Activated T-cell treated with anti-CD3 and anti-CD28 coated beads for 24 hours (primary cell): ENCODE measurements at regions not wholly inside any gene's neighbourhood (a gene's known extent, or its start where the extent isn't known, plus 50 kb on each side); places are given as distances from the start of the nearest gene placed in this dataset.
"Not testable (repeated sequence)": the region's sequence is repeated elsewhere in the genome, so short reads cannot be mapped to it uniquely, and the experiment has no call there.

Source experiments
- DNase-seq: peaks from one replicate; pipeline ENCODE4 v3.0.0-alpha.2; 2020; ENCODE audit warnings: low read depth

DNA sequence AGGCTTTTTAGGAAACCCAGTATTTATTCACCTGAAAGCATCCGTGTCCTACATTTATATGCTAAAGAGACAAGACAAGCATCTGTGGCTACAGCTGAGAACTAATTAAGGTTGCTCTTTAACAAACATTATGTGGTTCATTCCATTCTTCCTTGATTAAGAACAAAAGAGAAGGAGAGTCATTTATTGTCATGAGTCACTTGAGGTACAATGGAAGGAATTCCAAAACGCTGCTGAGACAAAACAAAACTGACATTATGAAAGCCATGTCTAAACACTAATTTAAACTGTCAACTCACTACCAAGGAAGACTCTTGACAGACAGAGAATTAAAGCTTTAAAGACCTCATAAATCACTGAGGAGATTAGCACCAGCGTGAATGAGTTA lies 214.4 kb downstream of the BMP4 start:
- no peak for DNase-seq

- no peak for DNase-seq
Measured at GRCh38 chr14:53741479-53742232, 215.0 kb downstream of the BMP4 start.

DNA sequence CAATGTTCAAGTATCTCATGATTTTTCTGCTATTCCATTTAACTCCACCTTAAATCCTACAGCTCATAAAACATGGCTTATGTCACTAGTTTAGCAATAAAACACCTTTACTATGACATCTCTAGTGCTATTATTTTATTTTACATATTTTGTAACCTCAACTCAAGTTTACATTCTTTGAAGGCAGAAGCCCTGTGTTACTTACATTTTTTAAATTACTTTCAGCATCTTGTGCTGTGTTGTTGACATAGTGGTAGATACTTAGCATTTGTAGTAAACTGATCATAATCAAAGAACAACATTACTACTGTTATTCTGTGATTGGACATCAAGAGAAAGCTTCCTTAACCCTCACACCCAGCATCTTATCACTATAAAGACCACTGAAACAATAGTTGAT lies 216.1 kb downstream of the BMP4 start:
- no peak for DNase-seq

DNA sequence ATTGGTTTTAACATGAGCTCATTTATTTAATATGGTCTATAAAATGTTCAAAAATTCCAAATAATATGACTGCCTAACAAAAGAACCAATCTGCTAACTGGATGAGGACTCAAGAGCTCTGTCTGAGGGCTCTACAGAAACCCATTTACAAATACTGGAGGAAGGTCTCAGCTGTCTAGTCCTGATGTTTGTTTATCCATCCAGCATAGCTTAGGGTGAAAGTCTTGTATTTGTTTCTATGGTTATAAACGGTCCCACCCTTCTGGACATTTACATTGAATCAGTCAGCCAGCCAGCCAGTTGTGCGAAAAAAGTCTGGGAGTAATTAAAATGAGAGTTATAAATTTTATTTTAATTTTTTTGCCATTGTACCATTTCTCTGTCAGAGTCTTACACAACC lies 220.7 kb downstream of the BMP4 start:
- no peak for DNase-seq

- DNase-seq = no peak
Measured at GRCh38 chr14:53723221-53723620, 233.4 kb downstream of the BMP4 start.

DNA sequence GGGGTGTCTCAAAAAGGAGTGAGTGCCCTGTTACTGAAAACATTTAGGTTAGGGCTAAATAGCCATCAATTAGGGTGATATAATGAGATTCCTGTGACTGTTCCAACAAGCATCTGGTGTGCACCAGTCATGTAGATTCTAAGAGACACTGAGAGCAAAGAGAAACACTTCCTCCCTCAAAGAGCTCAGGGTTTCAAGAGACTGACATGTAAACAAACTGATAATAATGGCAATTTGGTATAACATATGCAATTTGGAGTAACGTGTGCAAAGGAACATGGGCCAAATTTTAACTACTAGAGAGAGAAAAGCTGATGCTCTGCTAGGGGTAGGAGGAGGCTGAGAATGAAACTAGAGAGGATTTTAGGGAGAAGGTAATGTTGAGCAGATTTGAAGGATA lies 237.1 kb downstream of the BMP4 start:
- DNase-seq = no peak

- DNase-seq = no peak
Measured at GRCh38 chr14:53716578-53716977, 240.0 kb downstream of the BMP4 start.

- DNase-seq = no peak
Measured at GRCh38 chr14:53715193-53715721, 241.4 kb downstream of the BMP4 start.

GRCh38 chr14:53714495-53715192 lies 242.0 kb downstream of the BMP4 start:
- no peak for DNase-seq

GRCh38 chr14:53712901-53713300 lies 243.7 kb downstream of the BMP4 start:
- DNase-seq = not testable (repeated sequence)

- no peak for DNase-seq
Measured at GRCh38 chr14:53711205-53711604, 245.4 kb downstream of the BMP4 start.

- no peak for DNase-seq
Measured at GRCh38 chr14:53710615-53711014, 246.0 kb downstream of the BMP4 start.

GRCh38 chr14:53709381-53709780 lies 247.2 kb downstream of the BMP4 start:
- no peak for DNase-seq

DNA sequence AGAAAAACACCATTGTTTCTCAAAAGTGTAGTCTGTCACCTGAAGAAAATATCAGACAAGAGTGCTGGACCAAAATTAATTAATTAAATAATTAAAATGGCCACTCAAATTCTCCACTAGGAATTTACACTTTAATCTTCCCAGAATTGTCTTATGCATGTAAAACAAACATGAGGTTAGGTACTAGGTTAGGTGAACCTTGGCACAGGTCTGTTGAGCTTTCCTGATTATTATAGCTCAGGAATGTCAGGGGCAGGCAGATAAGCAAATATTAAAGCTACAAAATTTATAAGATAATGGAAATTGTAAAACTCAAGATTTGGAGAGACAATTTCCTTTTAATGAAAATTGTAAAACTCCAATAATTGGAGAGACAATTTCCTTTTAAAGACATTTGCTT lies 253.2 kb downstream of the BMP4 start:
- no peak for DNase-seq

DNA sequence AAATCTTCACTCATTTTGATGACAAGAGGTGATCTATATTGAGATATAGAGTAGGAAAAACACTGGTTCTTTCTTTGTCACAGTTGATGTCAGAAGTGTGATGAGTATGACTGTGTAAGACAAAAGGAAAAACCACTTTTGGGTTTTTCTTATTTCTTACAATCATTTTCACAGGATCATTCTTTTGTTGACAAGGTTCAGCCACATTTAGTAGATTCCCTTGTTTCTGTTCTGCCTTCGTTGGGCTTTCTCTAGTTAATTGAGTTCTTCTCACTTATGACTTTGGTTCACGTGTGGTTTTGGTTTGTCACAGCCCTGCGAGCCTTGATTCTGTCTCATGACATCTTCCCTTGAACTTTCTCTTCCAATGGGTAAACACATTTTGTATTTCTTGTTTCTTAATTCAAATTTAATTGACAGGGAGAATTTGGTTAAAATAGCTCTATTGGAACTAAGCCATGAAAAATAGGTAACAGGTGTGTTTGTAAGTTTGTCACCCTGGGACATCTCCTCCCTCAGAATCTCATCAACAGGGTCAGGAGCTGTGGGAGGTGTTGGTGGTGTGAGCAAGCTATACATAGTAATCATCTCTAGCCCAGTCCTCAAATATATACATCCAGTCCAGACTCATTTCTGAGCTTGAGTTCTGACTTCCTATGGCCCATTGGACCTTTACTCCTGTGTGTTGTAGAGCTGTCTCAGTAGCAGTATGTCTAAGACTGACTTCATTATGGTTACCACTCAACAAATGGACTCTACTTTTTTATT lies 255.3 kb downstream of the BMP4 start:
- no peak for DNase-seq

- no peak for DNase-seq
Measured at GRCh38 chr14:53696217-53696965, 260.2 kb downstream of the BMP4 start.

- DNase-seq = no peak
Measured at GRCh38 chr14:53695692-53696214, 260.9 kb downstream of the BMP4 start.

DNA sequence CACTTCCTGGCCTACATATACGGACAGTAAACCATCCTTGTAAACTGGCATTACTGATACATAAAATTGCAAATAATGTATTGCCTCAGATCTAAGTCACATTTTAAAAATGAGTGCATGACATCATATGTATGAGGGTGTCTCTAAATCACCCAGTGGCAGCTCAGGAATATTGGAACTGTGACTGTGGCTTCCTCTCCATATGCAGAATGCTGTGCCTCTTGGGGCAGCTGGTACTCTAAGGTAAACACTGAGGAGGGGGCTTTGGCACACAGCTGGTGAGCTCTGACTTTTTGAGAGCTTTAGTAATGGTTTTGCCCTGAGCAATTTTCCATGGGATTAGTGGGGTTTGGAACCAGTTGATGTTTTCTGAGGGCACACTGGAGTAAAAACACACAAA lies 263.7 kb downstream of the BMP4 start:
- DNase-seq = no peak

- no peak for DNase-seq
Measured at GRCh38 chr14:53692451-53692850, 264.2 kb downstream of the BMP4 start.

DNA sequence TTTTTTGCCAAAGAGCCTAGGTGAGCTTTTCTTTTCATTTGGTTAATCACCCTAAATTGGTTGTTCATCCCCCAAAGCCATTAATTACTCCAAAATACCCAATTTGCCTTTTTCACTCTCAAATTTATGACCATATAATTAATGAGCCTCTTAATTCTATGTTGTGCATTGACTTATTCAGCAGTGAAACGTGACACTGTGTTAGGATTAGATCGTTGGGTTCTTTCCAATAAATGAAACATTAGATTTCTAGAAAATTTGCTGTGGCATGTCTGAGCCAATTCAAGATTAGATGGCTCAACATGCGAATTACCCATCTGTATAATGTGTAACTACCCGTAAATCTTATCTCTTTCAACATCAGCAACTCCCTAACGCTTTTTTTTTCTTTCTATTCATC lies 273.4 kb downstream of the BMP4 start:
- no peak for DNase-seq

GRCh38 chr14:53672526-53672925 lies 284.1 kb downstream of the BMP4 start:
- DNase-seq = no peak

DNA sequence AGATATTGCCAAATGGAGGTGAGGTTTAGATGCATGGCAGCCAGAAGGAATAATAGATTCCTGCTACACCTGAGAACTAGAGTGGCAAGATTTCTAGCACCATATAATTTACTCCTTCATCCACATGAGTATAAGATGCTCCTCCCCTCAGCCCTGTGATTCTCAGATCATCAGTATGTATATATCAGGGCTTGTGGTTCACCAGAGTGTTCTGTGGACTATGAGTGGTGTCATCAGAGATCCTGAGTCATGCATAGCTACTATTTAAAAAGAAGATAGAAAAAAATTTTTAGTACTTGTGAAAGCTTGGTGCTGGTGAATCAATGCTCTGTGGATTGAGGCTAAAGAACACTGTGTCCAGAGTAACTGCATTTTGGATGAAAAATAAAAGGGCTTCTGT lies 285.9 kb downstream of the BMP4 start:
- no peak for DNase-seq
